ENCODE measurements at regions not wholly inside any gene's neighbourhood (a gene's known extent, or its start where the extent isn't known, plus 50 kb on each side); places are given as distances from the start of the nearest gene placed in this dataset.
A peak's percentile ranks its signal among the peaks of the same experiment; 100 is the strongest.

- DNase-seq (ENCODE audit: extremely low spot score): peak; percentile 29
- POLR2A ChIA-PET: no interaction called here
- TF ChIP-seq FOXM1 (IDR thresholded peaks at IDR 0.05; ENCODE audit: borderline replicate concordance) (no peak), FOXK2 (IDR thresholded peaks at IDR 0.05) (no peak), PKNOX1 (IDR thresholded peaks at IDR 0.05) (no peak), SP1 (IDR thresholded peaks at IDR 0.05) (no peak), FOXA1 (IDR thresholded peaks at IDR 0.05) (no peak), BHLHE40 (IDR thresholded peaks at IDR 0.05; ENCODE audit: borderline replicate concordance) (no peak), ARNT (IDR thresholded peaks at IDR 0.05) (no peak), HDGF (IDR thresholded peaks at IDR 0.05; ENCODE audit: borderline replicate concordance) (no peak), SUZ12 (IDR thresholded peaks at IDR 0.05) (no peak), L3MBTL2 (conservative IDR thresholded peaks at IDR 0.05) (no peak), LEF1 (IDR thresholded peaks at IDR 0.05; ENCODE audit: borderline replicate concordance) (no peak), CTBP1 (IDR thresholded peaks at IDR 0.05; ENCODE audit: borderline replicate concordance) (no peak), ZNF384 (IDR thresholded peaks at IDR 0.05) (no peak), ELF4 (IDR thresholded peaks at IDR 0.05) (no peak), TARDBP (IDR thresholded peaks at IDR 0.05) (no peak), NFRKB (IDR thresholded peaks at IDR 0.05) (no peak)
- CTCF ChIA-PET: interaction anchor here (0.6 to 1.2 kb wide), 3 partner anchors 10 to 30 kb away, joined by 3 to 4 read pairs (median 3); no protein-coding TSS in a partner anchor
Measured at GRCh38 chr3:21170964-21171363, 580.0 kb downstream of the ZNF385D start.

GRCh38 chr3:21169948-21170347 lies 581.1 kb downstream of the ZNF385D start:
- ChIA-PET POLR2A (no interaction called here), CTCF (no interaction called here)
- no peak for DNase-seq (ENCODE audit: extremely low spot score)
- TF ChIP-seq BHLHE40 (IDR thresholded peaks at IDR 0.05; ENCODE audit: borderline replicate concordance) (no peak), L3MBTL2 (conservative IDR thresholded peaks at IDR 0.05) (no peak), SUZ12 (IDR thresholded peaks at IDR 0.05) (no peak), ARNT (IDR thresholded peaks at IDR 0.05) (no peak), FOXK2 (IDR thresholded peaks at IDR 0.05) (no peak), CTBP1 (IDR thresholded peaks at IDR 0.05; ENCODE audit: borderline replicate concordance) (no peak), SP1 (IDR thresholded peaks at IDR 0.05) (no peak), NFRKB (IDR thresholded peaks at IDR 0.05) (no peak), LEF1 (IDR thresholded peaks at IDR 0.05; ENCODE audit: borderline replicate concordance) (no peak), TARDBP (IDR thresholded peaks at IDR 0.05) (no peak), FOXM1 (IDR thresholded peaks at IDR 0.05; ENCODE audit: borderline replicate concordance) (no peak), PKNOX1 (IDR thresholded peaks at IDR 0.05) (no peak), ELF4 (IDR thresholded peaks at IDR 0.05) (no peak), HDGF (IDR thresholded peaks at IDR 0.05; ENCODE audit: borderline replicate concordance) (no peak), FOXA1 (IDR thresholded peaks at IDR 0.05) (no peak), ZNF384 (IDR thresholded peaks at IDR 0.05) (no peak)

GRCh38 chr3:21168471-21168870 lies 582.5 kb downstream of the ZNF385D start:
- DNase-seq (ENCODE audit: extremely low spot score): no peak
- POLR2A ChIA-PET: no interaction called here
- no peak for TF ChIP-seq L3MBTL2 (conservative IDR thresholded peaks at IDR 0.05)
- TF ChIP-seq SUZ12 (IDR thresholded peaks at IDR 0.05): no peak
- no peak for TF ChIP-seq PKNOX1 (IDR thresholded peaks at IDR 0.05)
- no peak for TF ChIP-seq FOXK2 (IDR thresholded peaks at IDR 0.05)
- no peak for TF ChIP-seq FOXA1 (IDR thresholded peaks at IDR 0.05)
- no peak for TF ChIP-seq CTBP1 (IDR thresholded peaks at IDR 0.05; ENCODE audit: borderline replicate concordance)
- TF ChIP-seq NFRKB (IDR thresholded peaks at IDR 0.05): no peak
- no peak for TF ChIP-seq ELF4 (IDR thresholded peaks at IDR 0.05)
- no peak for TF ChIP-seq HDGF (IDR thresholded peaks at IDR 0.05; ENCODE audit: borderline replicate concordance)
- CTCF ChIA-PET: no interaction called here

- ChIA-PET CTCF (no interaction called here), POLR2A (no interaction called here)
- no peak for DNase-seq (ENCODE audit: extremely low spot score)
- no peak for TF ChIP-seq ZNF384 (IDR thresholded peaks at IDR 0.05)
- TF ChIP-seq HDGF (IDR thresholded peaks at IDR 0.05; ENCODE audit: borderline replicate concordance): no peak
- TF ChIP-seq BHLHE40 (IDR thresholded peaks at IDR 0.05; ENCODE audit: borderline replicate concordance): no peak
- no peak for TF ChIP-seq FOXM1 (IDR thresholded peaks at IDR 0.05; ENCODE audit: borderline replicate concordance)
- TF ChIP-seq PKNOX1 (IDR thresholded peaks at IDR 0.05): no peak
- no peak for TF ChIP-seq ARNT (IDR thresholded peaks at IDR 0.05)
- no peak for TF ChIP-seq SP1 (IDR thresholded peaks at IDR 0.05)
Measured at GRCh38 chr3:21163956-21164355, 587.1 kb downstream of the ZNF385D start.

- CTCF ChIA-PET: no interaction called here
- TF ChIP-seq FOXA1 (IDR thresholded peaks at IDR 0.05) (no peak), SP1 (IDR thresholded peaks at IDR 0.05) (no peak), HDGF (IDR thresholded peaks at IDR 0.05; ENCODE audit: borderline replicate concordance) (no peak), NFRKB (IDR thresholded peaks at IDR 0.05) (no peak), ARNT (IDR thresholded peaks at IDR 0.05) (no peak), TARDBP (IDR thresholded peaks at IDR 0.05) (no peak), LEF1 (IDR thresholded peaks at IDR 0.05; ENCODE audit: borderline replicate concordance) (no peak), FOXM1 (IDR thresholded peaks at IDR 0.05; ENCODE audit: borderline replicate concordance) (no peak), CTBP1 (IDR thresholded peaks at IDR 0.05; ENCODE audit: borderline replicate concordance) (no peak), FOXK2 (IDR thresholded peaks at IDR 0.05) (no peak), ELF4 (IDR thresholded peaks at IDR 0.05) (no peak), PKNOX1 (IDR thresholded peaks at IDR 0.05) (no peak), L3MBTL2 (conservative IDR thresholded peaks at IDR 0.05) (no peak), ZNF384 (IDR thresholded peaks at IDR 0.05) (no peak), SUZ12 (IDR thresholded peaks at IDR 0.05) (no peak), BHLHE40 (IDR thresholded peaks at IDR 0.05; ENCODE audit: borderline replicate concordance) (no peak)
- DNase-seq (ENCODE audit: extremely low spot score): no peak
- POLR2A ChIA-PET: no interaction called here
Measured at GRCh38 chr3:21159543-21159906, 591.5 kb downstream of the ZNF385D start.

All from HEK293T (cell line).